ENCODE measurements at regions not wholly inside any gene's neighbourhood (a gene's known extent, or its start where the extent isn't known, plus 50 kb on each side); places are given as distances from the start of the nearest gene placed in this dataset.

DNA sequence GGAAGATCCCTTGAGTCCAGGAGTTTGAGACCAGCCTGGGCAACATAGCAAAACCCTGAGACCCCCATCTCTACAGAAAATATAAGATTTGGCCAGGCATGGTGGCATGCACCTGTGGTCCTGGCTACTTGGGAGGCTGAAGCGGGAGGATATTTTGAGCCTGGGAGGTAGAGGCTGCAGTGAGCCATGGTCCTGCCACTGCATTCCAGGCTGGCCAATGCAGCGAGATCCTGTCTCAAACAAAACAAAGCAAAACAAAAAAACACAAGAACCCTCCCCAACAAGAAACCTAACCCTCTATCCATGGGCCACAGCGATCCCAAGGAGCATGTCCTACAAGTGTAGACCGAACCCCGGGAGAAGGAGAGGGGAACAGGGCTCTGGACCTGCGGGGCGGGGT lies 133.3 kb downstream of the MGAT5B start:
- TF ChIP-seq POLR2AphosphoS5 (IDR thresholded peaks at IDR 0.05; ENCODE audit: low read depth, low read length) (no peak), TAF1 (IDR thresholded peaks at IDR 0.05; ENCODE audit: borderline replicate concordance, insufficient read depth, low read length) (no peak), FOXP2 (optimal IDR thresholded peaks at IDR 0.05; ENCODE audit: borderline replicate concordance, extremely low read depth, extremely low read length, insufficient read depth) (no peak), SIN3A (IDR thresholded peaks at IDR 0.05; ENCODE audit: borderline replicate concordance, insufficient read depth, low read length) (no peak)
- TF ChIP-seq, protein P1, sequence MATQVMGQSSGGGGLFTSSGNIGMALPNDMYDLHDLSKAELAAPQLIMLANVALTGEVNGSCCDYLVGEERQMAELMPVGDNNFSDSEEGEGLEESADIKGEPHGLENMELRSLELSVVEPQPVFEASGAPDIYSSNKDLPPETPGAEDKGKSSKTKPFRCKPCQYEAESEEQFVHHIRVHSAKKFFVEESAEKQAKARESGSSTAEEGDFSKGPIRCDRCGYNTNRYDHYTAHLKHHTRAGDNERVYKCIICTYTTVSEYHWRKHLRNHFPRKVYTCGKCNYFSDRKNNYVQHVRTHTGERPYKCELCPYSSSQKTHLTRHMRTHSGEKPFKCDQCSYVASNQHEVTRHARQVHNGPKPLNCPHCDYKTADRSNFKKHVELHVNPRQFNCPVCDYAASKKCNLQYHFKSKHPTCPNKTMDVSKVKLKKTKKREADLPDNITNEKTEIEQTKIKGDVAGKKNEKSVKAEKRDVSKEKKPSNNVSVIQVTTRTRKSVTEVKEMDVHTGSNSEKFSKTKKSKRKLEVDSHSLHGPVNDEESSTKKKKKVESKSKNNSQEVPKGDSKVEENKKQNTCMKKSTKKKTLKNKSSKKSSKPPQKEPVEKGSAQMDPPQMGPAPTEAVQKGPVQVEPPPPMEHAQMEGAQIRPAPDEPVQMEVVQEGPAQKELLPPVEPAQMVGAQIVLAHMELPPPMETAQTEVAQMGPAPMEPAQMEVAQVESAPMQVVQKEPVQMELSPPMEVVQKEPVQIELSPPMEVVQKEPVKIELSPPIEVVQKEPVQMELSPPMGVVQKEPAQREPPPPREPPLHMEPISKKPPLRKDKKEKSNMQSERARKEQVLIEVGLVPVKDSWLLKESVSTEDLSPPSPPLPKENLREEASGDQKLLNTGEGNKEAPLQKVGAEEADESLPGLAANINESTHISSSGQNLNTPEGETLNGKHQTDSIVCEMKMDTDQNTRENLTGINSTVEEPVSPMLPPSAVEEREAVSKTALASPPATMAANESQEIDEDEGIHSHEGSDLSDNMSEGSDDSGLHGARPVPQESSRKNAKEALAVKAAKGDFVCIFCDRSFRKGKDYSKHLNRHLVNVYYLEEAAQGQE (IDR thresholded peaks at IDR 0.05; ENCODE audit: insufficient read depth in 1 of 2, low read depth in 2 of 2, low read length in 2 of 2) = no peak

DNA sequence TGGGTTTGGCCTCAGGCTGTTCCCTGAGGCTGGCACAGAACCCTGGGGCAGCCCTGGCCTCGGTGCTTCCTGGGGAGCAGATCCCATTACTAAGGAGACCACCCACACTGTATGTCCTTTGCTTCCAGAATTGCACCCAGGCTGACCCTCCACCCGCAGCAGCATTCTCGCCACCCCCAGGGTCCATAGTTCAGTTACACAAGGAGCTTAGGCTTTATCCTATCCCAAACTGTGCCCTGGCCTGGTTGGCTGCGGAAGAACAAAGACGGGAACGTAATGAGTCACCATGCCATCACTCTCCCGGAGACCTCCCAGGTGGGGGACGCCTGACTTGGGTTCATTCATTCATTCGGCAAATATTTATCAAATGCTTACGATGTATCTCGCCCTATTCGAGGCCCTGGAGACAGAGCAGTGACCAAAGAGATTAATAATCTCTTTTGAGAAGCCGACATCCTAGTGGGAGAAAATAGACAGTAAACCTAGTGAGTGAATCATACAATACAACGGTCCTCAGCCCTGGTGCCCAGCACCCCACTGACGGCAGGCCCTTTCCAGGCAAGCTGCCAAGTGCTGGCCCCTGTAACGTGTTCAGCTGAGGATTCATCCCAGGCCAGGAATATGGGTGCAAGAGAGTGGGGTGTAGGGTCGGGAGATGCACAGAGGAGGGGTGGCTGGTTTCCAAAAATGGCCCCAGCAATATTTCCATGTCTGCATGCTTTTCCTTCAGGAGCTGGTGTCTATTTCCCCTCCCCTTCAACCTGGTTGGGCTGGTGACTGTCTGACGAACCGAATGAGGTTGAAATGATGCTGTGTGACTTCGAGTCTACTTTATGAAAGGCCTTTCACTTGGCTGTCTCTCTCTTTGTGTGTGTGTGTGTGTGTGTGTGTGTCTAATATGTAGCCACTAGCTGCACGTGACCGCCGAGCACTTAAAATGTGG lies 134.2 kb downstream of the MGAT5B start:
- no peak for TF ChIP-seq FOXP2 (optimal IDR thresholded peaks at IDR 0.05; ENCODE audit: borderline replicate concordance, extremely low read depth, extremely low read length, insufficient read depth)
- TF ChIP-seq, protein P1 (IDR thresholded peaks at IDR 0.05; ENCODE audit: insufficient read depth in 1 of 2, low read depth in 2 of 2, low read length in 2 of 2) = no peak

DNA sequence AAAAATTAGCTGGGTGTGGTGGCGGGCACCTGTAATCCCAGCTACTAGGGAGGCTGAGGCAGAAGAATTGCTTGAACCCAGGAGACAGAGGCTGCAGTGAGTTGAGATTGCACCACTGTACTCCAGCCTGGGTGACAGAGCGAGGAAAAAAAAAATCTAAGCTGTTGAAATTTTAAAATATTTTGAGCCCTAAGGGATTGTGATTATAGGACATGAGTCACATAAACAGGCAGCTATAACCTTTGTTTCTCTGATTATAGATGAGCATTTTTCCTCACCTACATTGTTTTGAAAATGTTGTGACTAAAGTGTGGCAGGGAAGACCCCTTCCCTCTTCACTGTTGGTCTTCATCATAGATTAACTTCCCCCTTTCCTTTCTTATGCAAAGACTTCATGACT lies 135.5 kb downstream of the MGAT5B start:
- TF ChIP-seq POLR2AphosphoS5 (IDR thresholded peaks at IDR 0.05; ENCODE audit: low read depth, low read length) = no peak
- no peak for TF ChIP-seq SIN3A (IDR thresholded peaks at IDR 0.05; ENCODE audit: borderline replicate concordance, insufficient read depth, low read length)
- TF ChIP-seq FOXP2 (optimal IDR thresholded peaks at IDR 0.05; ENCODE audit: borderline replicate concordance, extremely low read depth, extremely low read length, insufficient read depth) = no peak
- TF ChIP-seq, protein P1 (IDR thresholded peaks at IDR 0.05; ENCODE audit: insufficient read depth in 1 of 2, low read depth in 2 of 2, low read length in 2 of 2) = no peak
- TF ChIP-seq TAF1 (IDR thresholded peaks at IDR 0.05; ENCODE audit: borderline replicate concordance, insufficient read depth, low read length) = no peak

DNA sequence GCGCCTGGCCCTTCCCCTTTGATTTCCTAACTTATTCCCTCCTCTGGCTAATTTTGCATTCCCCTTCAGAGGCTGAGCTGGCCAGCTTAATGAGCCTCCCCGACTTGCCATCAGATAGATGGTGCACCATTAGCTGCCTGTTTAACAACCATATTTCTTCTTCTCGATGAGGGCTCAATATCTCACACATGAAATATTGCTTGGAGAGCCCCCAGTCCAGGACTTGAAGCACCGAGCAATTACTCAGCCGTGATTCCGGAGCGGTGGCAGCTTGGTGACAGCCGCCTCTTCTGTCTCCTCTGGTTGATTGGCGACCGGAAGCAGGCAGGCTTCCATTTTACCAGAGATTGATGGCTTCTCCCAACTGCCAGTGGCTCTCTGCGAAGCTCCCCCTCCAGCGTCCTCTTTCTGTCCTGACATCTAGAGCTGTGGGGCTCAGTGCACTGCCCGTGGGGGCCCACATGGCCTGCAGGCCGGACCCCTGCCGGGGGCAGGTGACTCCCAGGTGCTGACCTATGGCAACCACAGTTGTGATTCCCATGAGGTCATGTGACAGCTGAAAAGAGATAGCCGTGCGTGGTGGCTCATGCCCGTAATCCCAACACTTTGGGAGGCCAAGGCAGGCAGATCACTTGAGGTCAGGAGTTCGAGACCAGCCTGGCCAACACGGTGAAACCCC lies 133.7 kb upstream of the SEC14L1 start:
- TF ChIP-seq FOXP2 (optimal IDR thresholded peaks at IDR 0.05; ENCODE audit: borderline replicate concordance, extremely low read depth, extremely low read length, insufficient read depth) (no peak), POLR2AphosphoS5 (IDR thresholded peaks at IDR 0.05; ENCODE audit: low read depth, low read length) (no peak), TAF1 (IDR thresholded peaks at IDR 0.05; ENCODE audit: borderline replicate concordance, insufficient read depth, low read length) (no peak), SIN3A (IDR thresholded peaks at IDR 0.05; ENCODE audit: borderline replicate concordance, insufficient read depth, low read length) (no peak)
- TF ChIP-seq, protein P1 (IDR thresholded peaks at IDR 0.05; ENCODE audit: insufficient read depth in 1 of 2, low read depth in 2 of 2, low read length in 2 of 2) = no peak

Measured in PFSK-1 (cell line).